A673 (cell line): ENCODE measurements at regions not wholly inside any gene's neighbourhood (a gene's known extent, or its start where the extent isn't known, plus 50 kb on each side); places are given as distances from the start of the nearest gene placed in this dataset.

Source experiments
- CTCF ChIP-seq: fragments of 300-800, 200-600 bp; sonication (generic); conservative IDR thresholded peaks from 2 replicates; pipeline ENCODE4 v1.5.1; 2017; ENCODE audit warnings: low read depth, mild to moderate bottlenecking, antibody characterized with exemption, low read length, moderate library complexity, mixed read lengths
- EZH2 ChIP-seq: fragments of 200-600 bp; sonication (generic); IDR thresholded peaks from 2 replicates; pipeline ENCODE4 v1.6.1; 2017; ENCODE audit warnings: borderline replicate concordance, low read depth, mild to moderate bottlenecking, mixed read lengths, antibody characterized with exemption, low read length; ENCODE audit not compliant: poor library complexity, severe bottlenecking

DNA sequence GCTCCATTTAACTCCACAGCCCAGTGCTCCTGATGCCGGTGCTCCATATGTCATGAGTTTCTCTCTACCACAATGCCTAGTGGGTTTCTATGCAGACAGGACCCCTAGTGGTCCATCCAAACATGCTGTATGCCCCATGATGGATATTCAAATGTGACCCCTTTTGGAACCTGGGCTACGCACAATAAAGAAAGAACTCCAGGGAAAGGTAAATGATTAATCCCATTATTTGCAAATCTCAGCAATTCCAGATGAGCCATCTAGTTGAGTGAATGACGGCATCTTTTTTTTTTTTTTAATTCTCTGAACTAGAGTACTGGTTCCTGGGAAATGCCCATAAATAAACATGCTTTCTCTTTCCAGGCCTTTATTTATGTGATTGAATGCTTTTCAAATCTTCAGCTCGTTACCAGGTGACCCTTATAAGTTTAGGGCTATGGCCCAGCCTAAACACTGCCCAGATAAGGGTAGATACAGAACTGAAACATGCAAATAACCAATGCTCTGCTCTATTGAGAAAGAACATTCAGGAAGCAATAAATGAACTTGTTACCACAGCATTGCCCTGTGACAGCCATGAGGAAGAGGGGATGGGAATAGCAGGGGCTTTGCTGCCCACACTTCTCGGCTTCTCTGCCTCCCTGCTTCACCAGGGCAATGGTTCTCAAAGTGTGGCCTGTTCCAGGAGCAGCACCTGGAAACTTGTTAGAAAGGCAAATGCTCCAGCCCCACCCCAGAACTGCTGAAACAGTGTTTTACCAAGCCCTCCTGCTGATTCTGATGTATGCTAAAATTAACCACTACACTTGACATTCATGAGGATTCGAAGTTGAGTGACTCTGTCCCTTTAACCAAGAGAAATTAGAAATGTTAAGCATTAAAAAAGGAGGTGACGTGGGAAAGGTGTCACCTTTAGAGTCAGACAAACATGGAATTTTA, 151.7 kb downstream of the SEC16B start:
- TF ChIP-seq CTCF (0 out of 2 replicates have a peak, but pooled peaks have one; percentile 29), EZH2 (no peak)
